BE2C (cell line): ENCODE measurements at regions not wholly inside any gene's neighbourhood (a gene's known extent, or its start where the extent isn't known, plus 50 kb on each side); places are given as distances from the start of the nearest gene placed in this dataset.

ENCODE experiments used
- DNase-seq: peaks from one replicate; pipeline ENCODE4 v3.0.0-alpha.2; 2020
- H3K27me3 ChIP-seq: fragments of 250-450 bp; sonication (Bioruptor Pico); 2 replicates; pipeline ENCODE4 v1.5.1; 2020; ENCODE audit warnings: mild to moderate bottlenecking
- H3K36me3 ChIP-seq: fragments of 250-450 bp; sonication (Bioruptor Pico); 2 replicates; pipeline ENCODE4 v1.5.1; 2020; ENCODE audit warnings: mild to moderate bottlenecking
- H3K4me1 ChIP-seq: fragments of 250-450 bp; sonication (Bioruptor Pico); 2 replicates; pipeline ENCODE4 v1.5.1; 2020
- H3K4me3 ChIP-seq: 2 replicates; pipeline ENCODE4 v1.5.1; 2011; ENCODE audit warnings: low read depth, low read length
- H3K9me3 ChIP-seq: fragments of 250-450 bp; sonication (Bioruptor Pico); 2 replicates; pipeline ENCODE4 v1.5.1; 2020
- TF ChIP-seq, protein P1 (sequence below): IDR thresholded peaks from 2 replicates; pipeline ENCODE4 v1.5.1; 2012; ENCODE audit warnings: mild to moderate bottlenecking, low read depth, low read length

DNA sequence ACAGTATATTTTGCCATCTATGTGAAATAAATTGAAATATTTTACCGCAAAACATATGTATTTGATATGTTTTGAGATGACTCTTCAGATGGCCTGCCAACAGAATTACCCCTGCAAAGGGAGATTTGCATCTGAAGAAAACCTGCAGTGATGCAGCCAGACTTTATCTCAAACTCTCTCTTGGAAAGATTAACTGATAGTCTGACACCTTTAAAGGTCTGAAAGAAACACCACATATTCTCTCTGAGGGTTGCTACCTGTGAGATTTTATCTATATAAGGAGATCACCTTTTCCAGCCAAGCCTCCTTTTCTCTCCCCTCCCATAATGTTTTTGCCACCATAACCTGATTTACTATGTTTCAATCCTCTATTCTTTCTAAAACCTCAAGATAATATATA, 1106.3 kb upstream of the IGFBP7 start:
- DNase-seq = no peak
- TF ChIP-seq, protein P1, sequence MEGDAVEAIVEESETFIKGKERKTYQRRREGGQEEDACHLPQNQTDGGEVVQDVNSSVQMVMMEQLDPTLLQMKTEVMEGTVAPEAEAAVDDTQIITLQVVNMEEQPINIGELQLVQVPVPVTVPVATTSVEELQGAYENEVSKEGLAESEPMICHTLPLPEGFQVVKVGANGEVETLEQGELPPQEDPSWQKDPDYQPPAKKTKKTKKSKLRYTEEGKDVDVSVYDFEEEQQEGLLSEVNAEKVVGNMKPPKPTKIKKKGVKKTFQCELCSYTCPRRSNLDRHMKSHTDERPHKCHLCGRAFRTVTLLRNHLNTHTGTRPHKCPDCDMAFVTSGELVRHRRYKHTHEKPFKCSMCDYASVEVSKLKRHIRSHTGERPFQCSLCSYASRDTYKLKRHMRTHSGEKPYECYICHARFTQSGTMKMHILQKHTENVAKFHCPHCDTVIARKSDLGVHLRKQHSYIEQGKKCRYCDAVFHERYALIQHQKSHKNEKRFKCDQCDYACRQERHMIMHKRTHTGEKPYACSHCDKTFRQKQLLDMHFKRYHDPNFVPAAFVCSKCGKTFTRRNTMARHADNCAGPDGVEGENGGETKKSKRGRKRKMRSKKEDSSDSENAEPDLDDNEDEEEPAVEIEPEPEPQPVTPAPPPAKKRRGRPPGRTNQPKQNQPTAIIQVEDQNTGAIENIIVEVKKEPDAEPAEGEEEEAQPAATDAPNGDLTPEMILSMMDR = no peak
- Histone ChIP-seq H3K9me3 (no peaks in the 10 kb centered on the region), H3K27me3 (no peaks in the 10 kb centered on the region), H3K4me3 (no peak overlapping the region), H3K4me1 (no peaks in the 10 kb centered on the region), H3K36me3 (no peaks in the 10 kb centered on the region)

DNA sequence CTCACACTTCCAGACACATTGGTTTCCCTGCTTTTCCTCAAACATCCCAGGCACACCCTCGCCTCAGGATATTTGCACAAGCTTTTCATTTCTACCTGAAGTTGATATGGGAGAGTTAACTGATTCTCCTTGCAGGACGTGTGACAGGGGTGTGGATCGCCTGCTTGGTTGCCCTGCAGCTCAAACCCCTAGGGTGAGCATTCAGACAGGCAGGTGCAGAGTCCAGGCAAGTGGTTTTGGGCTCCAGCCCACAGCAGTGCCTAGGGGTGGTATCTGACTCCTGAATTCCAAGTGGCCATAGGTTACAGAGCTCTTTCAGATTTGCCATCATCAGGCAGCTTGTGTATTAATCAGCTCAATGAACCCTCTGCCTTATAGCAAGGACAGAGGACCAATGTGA, 1104.2 kb upstream of the IGFBP7 start:
- Histone ChIP-seq H3K36me3 (no peaks in the 10 kb centered on the region), H3K4me1 (no peaks in the 10 kb centered on the region), H3K9me3 (no peaks in the 10 kb centered on the region), H3K27me3 (no peaks in the 10 kb centered on the region), H3K4me3 (no peak overlapping the region)
- DNase-seq = no peak
- TF ChIP-seq, protein P1 = no peak

DNA sequence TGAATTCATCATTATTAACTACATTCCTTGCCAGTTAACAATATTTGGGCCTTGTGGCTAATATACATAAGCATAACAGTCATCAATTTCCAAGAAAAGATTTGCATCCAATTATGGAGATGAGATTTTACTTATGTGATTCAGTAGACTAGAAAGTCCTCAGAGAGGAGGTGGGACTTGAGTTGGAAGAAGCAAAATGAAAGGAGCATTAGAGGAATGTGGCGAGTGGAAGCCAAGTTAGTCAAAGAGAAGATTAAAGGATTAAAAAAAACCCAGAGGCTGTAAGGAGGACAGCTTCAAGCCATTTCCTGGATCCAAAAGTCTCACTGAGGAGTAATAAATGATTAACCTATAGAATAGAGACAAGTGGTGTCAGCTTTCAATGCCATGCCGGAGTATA, 1099.4 kb upstream of the IGFBP7 start:
- Histone ChIP-seq H3K36me3 (no peaks in the 10 kb centered on the region), H3K27me3 (no peaks in the 10 kb centered on the region), H3K4me1 (no peaks in the 10 kb centered on the region), H3K9me3 (no peaks in the 10 kb centered on the region), H3K4me3 (no peak overlapping the region)
- TF ChIP-seq, protein P1 = no peak
- DNase-seq = no peak

DNA sequence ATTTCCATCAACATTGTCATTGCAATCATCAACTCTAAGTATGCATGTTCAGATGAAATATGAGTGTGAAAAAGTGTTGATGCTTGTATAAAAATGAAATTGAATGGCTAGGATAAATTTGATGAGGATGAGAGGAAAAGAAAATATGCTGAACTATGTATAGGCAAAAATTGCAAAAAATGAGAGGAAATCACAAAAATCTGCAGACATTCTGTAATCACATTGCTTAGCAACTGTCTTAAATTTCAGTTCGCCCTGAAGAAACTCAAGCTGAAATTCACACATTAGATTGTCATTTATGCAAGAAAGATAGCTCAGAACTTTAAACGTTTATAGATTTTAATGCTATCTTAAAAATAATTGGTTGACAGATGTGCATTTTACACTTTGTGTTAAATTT, 1098.8 kb upstream of the IGFBP7 start:
- Histone ChIP-seq H3K4me1 (no peaks in the 10 kb centered on the region), H3K9me3 (no peaks in the 10 kb centered on the region), H3K27me3 (no peaks in the 10 kb centered on the region), H3K36me3 (no peaks in the 10 kb centered on the region), H3K4me3 (no peak overlapping the region)
- TF ChIP-seq, protein P1 = no peak
- no peak for DNase-seq

DNA sequence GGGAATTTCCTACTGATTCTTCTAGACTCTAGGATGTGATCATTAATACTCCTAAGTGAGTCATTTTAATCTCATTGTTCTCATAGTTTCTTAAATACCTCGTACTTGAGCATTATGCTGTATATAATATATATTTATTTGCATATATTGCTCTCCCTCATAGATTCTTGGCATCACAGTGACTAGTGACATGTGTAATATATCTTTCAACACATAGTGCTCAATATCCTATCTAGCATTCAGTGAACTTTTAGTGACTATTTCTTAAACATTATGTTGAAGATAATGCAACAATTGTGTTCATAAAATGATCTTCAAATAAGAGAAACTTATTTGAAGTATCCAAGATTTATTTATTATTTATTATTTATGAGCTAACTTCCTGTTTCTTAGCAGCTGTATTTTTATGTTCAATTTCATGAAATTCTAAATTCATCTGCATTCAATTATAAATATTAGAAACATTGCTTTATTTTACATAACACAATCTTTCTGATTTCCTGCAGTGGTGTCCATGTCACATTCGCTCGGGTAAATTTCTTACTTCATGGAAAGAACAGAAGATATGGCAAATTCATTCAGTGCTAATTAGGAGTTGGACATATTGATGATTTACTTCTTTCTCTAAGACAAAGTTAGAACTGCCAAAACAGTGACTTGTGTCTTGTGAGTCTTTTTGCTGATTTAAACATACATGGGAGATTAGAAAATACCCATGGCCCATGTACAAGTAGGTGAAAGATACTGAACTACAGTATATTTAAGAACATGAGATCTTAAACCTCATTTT, 1095.5 kb upstream of the IGFBP7 start:
- DNase-seq = no peak

DNA sequence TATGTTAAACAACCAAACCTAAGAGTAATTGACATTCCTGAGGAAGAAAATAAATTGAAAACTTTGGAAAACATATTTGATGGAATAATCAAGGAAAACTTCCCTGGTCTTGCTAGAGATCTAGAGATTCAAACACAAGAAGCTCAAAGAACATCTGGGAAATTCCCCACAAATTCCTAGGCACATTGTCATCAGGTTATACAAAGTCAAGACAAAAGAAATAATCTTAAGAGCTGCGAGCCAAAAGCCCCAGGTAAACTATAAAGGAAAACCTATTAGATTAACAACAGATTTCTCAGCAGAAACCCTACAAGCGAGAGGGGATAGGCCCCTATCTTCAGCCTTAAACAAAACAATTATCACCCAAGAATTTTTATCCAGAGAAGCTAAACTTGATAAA, 1082.0 kb upstream of the IGFBP7 start:
- DNase-seq = no peak
- no peaks in the 10 kb centered on the region for H3K4me1 ChIP-seq
- H3K27me3 ChIP-seq = no peaks in the 10 kb centered on the region
- no peaks in the 10 kb centered on the region for H3K36me3 ChIP-seq
- no peaks in the 10 kb centered on the region for H3K9me3 ChIP-seq
- no peak overlapping the region for H3K4me3 ChIP-seq
- TF ChIP-seq, protein P1 = no peak

More for the DNA sequence above, 1095.5 kb upstream of the IGFBP7 start:
- Histone ChIP-seq H3K9me3 (no peaks in the 10 kb centered on the region), H3K4me3 (no peak overlapping the region), H3K4me1 (no peaks in the 10 kb centered on the region), H3K36me3 (no peaks in the 10 kb centered on the region), H3K27me3 (no peaks in the 10 kb centered on the region)
- TF ChIP-seq, protein P1 = no peak
